Type B pancreatic cell (in vitro differentiated cells): ENCODE measurements at regions not wholly inside any gene's neighbourhood (a gene's known extent, or its start where the extent isn't known, plus 50 kb on each side); places are given as distances from the start of the nearest gene placed in this dataset.
A peak's percentile ranks its signal among the peaks of the same experiment; 100 is the strongest.

Experiments used
- DNase-seq: peaks from one replicate; pipeline ENCODE4 v3.0.0; 2021; ENCODE audit warnings: mixed read lengths; ENCODE audit not compliant: unreplicated experiment; ENCODE audit errors: extremely low spot score
- H3K27ac Mint-ChIP-seq: 2 replicates; pipeline ENCODE4 v1.8.0; 2021; ENCODE audit warnings: mild to moderate bottlenecking, mixed read lengths
- H3K27me3 Mint-ChIP-seq: 2 replicates; pipeline ENCODE4 v1.8.0; 2021; ENCODE audit warnings: mixed read lengths
- H3K36me3 Mint-ChIP-seq: 2 replicates; pipeline ENCODE4 v1.8.0; 2021; ENCODE audit warnings: mixed read lengths
- H3K4me1 Mint-ChIP-seq: one replicate; pipeline ENCODE4 v1.8.0; 2021; ENCODE audit warnings: mixed read lengths; ENCODE audit not compliant: unreplicated experiment
- H3K4me3 Mint-ChIP-seq: 2 replicates; pipeline ENCODE4 v1.8.0; 2021; ENCODE audit warnings: mild to moderate bottlenecking, mixed read lengths
- H3K9me3 Mint-ChIP-seq: 2 replicates; pipeline ENCODE4 v1.8.0; 2021; ENCODE audit warnings: mixed read lengths
- CTCF ChIP-seq: fragments of 200-600 bp; sonication (generic); conservative IDR thresholded peaks from 2 replicates; pipeline ENCODE4 v1.5.0; 2021; ENCODE audit warnings: antibody characterized with exemption, mild to moderate bottlenecking

- peak overlapping the region; percentile 61 for H3K27ac Mint-ChIP-seq
- no peaks in the 10 kb centered on the region for H3K27me3 Mint-ChIP-seq
- no peaks in the 10 kb centered on the region for H3K9me3 Mint-ChIP-seq
- no peaks in the 10 kb centered on the region for H3K36me3 Mint-ChIP-seq
- peaks cover 19% of the 10 kb centered on the region for H3K4me1 Mint-ChIP-seq
- DNase-seq = no peak
- peak overlapping the region; percentile 44 for H3K4me3 Mint-ChIP-seq
- no peak for TF ChIP-seq CTCF
Measured at GRCh38 chr3:154059833-154060232, 61.4 kb upstream of the ARHGEF26 start.

- Mint-ChIP-seq H3K27me3 (no peaks in the 10 kb centered on the region), H3K9me3 (peaks cover 3% of the 10 kb centered on the region), H3K36me3 (no peaks in the 10 kb centered on the region), H3K27ac (peak overlapping the region; percentile 86), H3K4me3 (peak overlapping the region; percentile 44), H3K4me1 (peaks cover 19% of the 10 kb centered on the region)
- no peak for TF ChIP-seq CTCF
- DNase-seq = no peak
Measured at GRCh38 chr3:154060238-154061000, 60.8 kb upstream of the ARHGEF26 start.

- H3K36me3 Mint-ChIP-seq = no peaks in the 10 kb centered on the region
- no peak overlapping the region for H3K4me3 Mint-ChIP-seq
- peaks cover 19% of the 10 kb centered on the region for H3K4me1 Mint-ChIP-seq
- TF ChIP-seq CTCF = no peak
- peak overlapping the region; percentile 86 for H3K27ac Mint-ChIP-seq
- no peak for DNase-seq
- peaks cover 3% of the 10 kb centered on the region for H3K9me3 Mint-ChIP-seq
- no peaks in the 10 kb centered on the region for H3K27me3 Mint-ChIP-seq
Measured at GRCh38 chr3:154061001-154061370, 60.2 kb upstream of the ARHGEF26 start.

GRCh38 chr3:154062513-154062912, 58.7 kb upstream of the ARHGEF26 start:
- no peak overlapping the region for H3K27ac Mint-ChIP-seq
- no peaks in the 10 kb centered on the region for H3K27me3 Mint-ChIP-seq
- no peaks in the 10 kb centered on the region for H3K36me3 Mint-ChIP-seq
- H3K4me3 Mint-ChIP-seq = no peak overlapping the region
- TF ChIP-seq CTCF = no peak
- H3K4me1 Mint-ChIP-seq = peaks cover 19% of the 10 kb centered on the region
- DNase-seq = no peak
- H3K9me3 Mint-ChIP-seq = peaks cover 3% of the 10 kb centered on the region

- no peak for TF ChIP-seq CTCF
- no peak overlapping the region for H3K4me3 Mint-ChIP-seq
- H3K4me1 Mint-ChIP-seq = no peaks in the 10 kb centered on the region
- H3K9me3 Mint-ChIP-seq = peaks cover 5% of the 10 kb centered on the region
- no peaks in the 10 kb centered on the region for H3K36me3 Mint-ChIP-seq
- DNase-seq = no peak
- H3K27me3 Mint-ChIP-seq = no peaks in the 10 kb centered on the region
- no peak overlapping the region for H3K27ac Mint-ChIP-seq
Measured at GRCh38 chr3:154071146-154071545, 50.0 kb upstream of the ARHGEF26 start.
